NT2/D1 (cell line): ENCODE measurements at regions not wholly inside any gene's neighbourhood (a gene's known extent, or its start where the extent isn't known, plus 50 kb on each side); places are given as distances from the start of the nearest gene placed in this dataset.

Source experiments
- SUZ12 ChIP-seq: IDR thresholded peaks from 2 replicates; pipeline ENCODE4 v1.6.1; 2011; ENCODE audit not compliant: insufficient read length, insufficient read depth; ENCODE audit errors: extremely low read depth
- YY1 ChIP-seq: IDR thresholded peaks from 2 replicates; pipeline ENCODE4 v1.6.1; 2011; ENCODE audit not compliant: insufficient read length, insufficient read depth

GRCh38 chr12:69059465-69060457, 126.8 kb upstream of the CPM start:
- TF ChIP-seq YY1 (no peak), SUZ12 (no peak)
